Colonic mucosa (tissue), 4 donors: ENCODE measurements at regions not wholly inside any gene's neighbourhood (a gene's known extent, or its start where the extent isn't known, plus 50 kb on each side); places are given as distances from the start of the nearest gene placed in this dataset.

ENCODE experiments used
- DNase-seq: peaks from one replicate; pipeline ENCODE4 v3.0.0-alpha.2; 2020
- H3K27ac ChIP-seq: fragments of 200-600 bp; one replicate; pipeline ENCODE4 v1.8.0; 2021
- H3K27me3 ChIP-seq: fragments of 200-600 bp; one replicate; pipeline ENCODE4 v1.8.0; 2021
- H3K36me3 ChIP-seq: fragments of 200-600 bp; one replicate; pipeline ENCODE4 v1.8.0; 2021
- H3K4me1 ChIP-seq: fragments of 200-600 bp; one replicate; pipeline ENCODE4 v1.8.0; 2021; ENCODE audit warnings: mild to moderate bottlenecking
- H3K4me3 ChIP-seq: fragments of 200-600 bp; one replicate; pipeline ENCODE4 v1.8.0; 2021
- H3K9ac ChIP-seq, 2 donors: one replicate each; pipeline ENCODE4 v1.7.0; 2013; ENCODE audit warnings: control low read depth in 2 of 2, low read depth in 2 of 2, low read length in 2 of 2
- H3K9me3 ChIP-seq: fragments of 200-600 bp; one replicate; pipeline ENCODE4 v1.8.0; 2021
- intact Hi-C: fragments of 100-400 bp; cut with DNase I; formaldehyde crosslinking; loops from one replicate; pipeline ENCODE4 v1.14.1; 2022
- TF ChIP-seq, protein P1 (sequence below): fragments of 200-600 bp; IDR thresholded peaks from one replicate; pipeline ENCODE4 v1.8.0; 2022; ENCODE audit warnings: antibody characterized with exemption, mild to moderate bottlenecking
- donor health status: healthy.
- donor health status: DM: no; HTN: no; CAD: no.
- donor health status: DM: no; HTN: no; CAD: no.

- no peak for DNase-seq
- Histone ChIP-seq H3K4me1 (no peaks in the 10 kb centered on the region), H3K27me3 (no peaks in the 10 kb centered on the region), H3K9ac (no peak overlapping the region), H3K9me3 (no peaks in the 10 kb centered on the region), H3K27ac (no peak overlapping the region), H3K4me3 (no peak overlapping the region), H3K36me3 (no peaks in the 10 kb centered on the region)
- TF ChIP-seq, protein P1, sequence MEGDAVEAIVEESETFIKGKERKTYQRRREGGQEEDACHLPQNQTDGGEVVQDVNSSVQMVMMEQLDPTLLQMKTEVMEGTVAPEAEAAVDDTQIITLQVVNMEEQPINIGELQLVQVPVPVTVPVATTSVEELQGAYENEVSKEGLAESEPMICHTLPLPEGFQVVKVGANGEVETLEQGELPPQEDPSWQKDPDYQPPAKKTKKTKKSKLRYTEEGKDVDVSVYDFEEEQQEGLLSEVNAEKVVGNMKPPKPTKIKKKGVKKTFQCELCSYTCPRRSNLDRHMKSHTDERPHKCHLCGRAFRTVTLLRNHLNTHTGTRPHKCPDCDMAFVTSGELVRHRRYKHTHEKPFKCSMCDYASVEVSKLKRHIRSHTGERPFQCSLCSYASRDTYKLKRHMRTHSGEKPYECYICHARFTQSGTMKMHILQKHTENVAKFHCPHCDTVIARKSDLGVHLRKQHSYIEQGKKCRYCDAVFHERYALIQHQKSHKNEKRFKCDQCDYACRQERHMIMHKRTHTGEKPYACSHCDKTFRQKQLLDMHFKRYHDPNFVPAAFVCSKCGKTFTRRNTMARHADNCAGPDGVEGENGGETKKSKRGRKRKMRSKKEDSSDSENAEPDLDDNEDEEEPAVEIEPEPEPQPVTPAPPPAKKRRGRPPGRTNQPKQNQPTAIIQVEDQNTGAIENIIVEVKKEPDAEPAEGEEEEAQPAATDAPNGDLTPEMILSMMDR = no peak
- intact Hi-C loops = no loop called here
Observed at GRCh38 chr13:67437244-67437643, 207.1 kb upstream of the PCDH9 start.

- TF ChIP-seq, protein P1 = no peak
- intact Hi-C loops = no loop called here
- Histone ChIP-seq H3K27ac (no peak overlapping the region), H3K9ac (no peak overlapping the region), H3K9me3 (no peaks in the 10 kb centered on the region), H3K36me3 (no peaks in the 10 kb centered on the region), H3K4me3 (no peak overlapping the region), H3K4me1 (no peaks in the 10 kb centered on the region), H3K27me3 (no peaks in the 10 kb centered on the region)
- DNase-seq = no peak
Observed at GRCh38 chr13:67421475-67421874, 191.3 kb upstream of the PCDH9 start.

GRCh38 chr13:67416047-67416925 lies 186.2 kb upstream of the PCDH9 start:
- Histone ChIP-seq H3K36me3 (no peaks in the 10 kb centered on the region), H3K4me3 (no peak overlapping the region), H3K27ac (no peak overlapping the region), H3K4me1 (no peaks in the 10 kb centered on the region), H3K9me3 (no peaks in the 10 kb centered on the region), H3K27me3 (no peaks in the 10 kb centered on the region), H3K9ac (no peak overlapping the region)
- TF ChIP-seq, protein P1 = no peak
- intact Hi-C loops = no loop called here
- no peak for DNase-seq

DNA sequence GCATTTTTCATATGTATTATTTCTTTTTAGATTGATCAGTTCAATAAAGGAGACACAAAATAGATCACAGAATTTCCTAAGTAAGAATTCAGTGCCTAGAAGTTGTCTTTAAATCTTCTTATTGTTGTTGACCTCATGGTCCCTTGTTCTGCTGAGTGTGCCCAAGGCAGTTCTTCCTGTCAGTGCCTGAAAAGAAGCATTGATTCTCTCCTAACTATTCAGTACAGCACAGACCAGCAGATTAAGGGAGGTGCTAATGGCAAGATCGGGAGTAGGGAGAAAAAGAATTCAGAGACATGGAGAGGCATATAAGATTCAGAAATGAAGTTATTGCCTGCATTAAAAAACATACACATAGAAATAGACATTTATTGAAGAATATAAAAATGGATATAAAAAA lies 180.5 kb upstream of the PCDH9 start:
- Histone ChIP-seq H3K27ac (no peak overlapping the region), H3K27me3 (no peaks in the 10 kb centered on the region), H3K9ac (no peak overlapping the region), H3K4me3 (no peak overlapping the region), H3K4me1 (no peaks in the 10 kb centered on the region), H3K9me3 (no peaks in the 10 kb centered on the region), H3K36me3 (no peaks in the 10 kb centered on the region)
- TF ChIP-seq, protein P1 = no peak
- DNase-seq = no peak
- intact Hi-C loops = no loop called here

GRCh38 chr13:67408798-67409197 lies 178.7 kb upstream of the PCDH9 start:
- intact Hi-C loops = no loop called here
- H3K27ac ChIP-seq = no peak overlapping the region
- DNase-seq = no peak

More at GRCh38 chr13:67408798-67409197, 178.7 kb upstream of the PCDH9 start:
- Histone ChIP-seq H3K9ac (no peak overlapping the region), H3K36me3 (no peaks in the 10 kb centered on the region), H3K4me3 (no peak overlapping the region), H3K9me3 (no peaks in the 10 kb centered on the region), H3K4me1 (no peaks in the 10 kb centered on the region), H3K27me3 (no peaks in the 10 kb centered on the region)
- TF ChIP-seq, protein P1 = no peak
